GM23248 (cell line): ENCODE measurements at regions not wholly inside any gene's neighbourhood (a gene's known extent, or its start where the extent isn't known, plus 50 kb on each side); places are given as distances from the start of the nearest gene placed in this dataset.
"Not testable (repeated sequence)": the region's sequence is repeated elsewhere in the genome, so short reads cannot be mapped to it uniquely, and the experiment has no call there.

Source experiments
- EZH2 ChIP-seq: fragments of 200-600 bp; sonication (generic); IDR thresholded peaks from 2 replicates; pipeline ENCODE4 v1.6.1; 2018; ENCODE audit warnings: antibody characterized with exemption, mild to moderate bottlenecking; ENCODE audit not compliant: insufficient read depth, poor library complexity, severe bottlenecking
- EZH2phosphoT487 ChIP-seq: fragments of 200-600 bp; sonication (generic); IDR thresholded peaks from 2 replicates; pipeline ENCODE4 v1.6.1; 2018; ENCODE audit warnings: antibody characterized with exemption, moderate library complexity, mild to moderate bottlenecking, low read depth; ENCODE audit not compliant: insufficient read depth

- not testable (repeated sequence) for TF ChIP-seq EZH2phosphoT487, EZH2
These were observed 102.3 kb downstream of the SINHCAF start for GRCh38 chr12:31223640-31224039.
